Astrocyte of the hippocampus (primary cell): ENCODE measurements at regions not wholly inside any gene's neighbourhood (a gene's known extent, or its start where the extent isn't known, plus 50 kb on each side); places are given as distances from the start of the nearest gene placed in this dataset.

Source experiments
- DNase-seq: peaks from one replicate; pipeline ENCODE4 v3.0.0; 2011; ENCODE audit warnings: low read depth, low spot score

GRCh38 chr20:60213126-60213893 is 255.1 kb downstream of the CDH26 start:
- DNase-seq = no peak

DNA sequence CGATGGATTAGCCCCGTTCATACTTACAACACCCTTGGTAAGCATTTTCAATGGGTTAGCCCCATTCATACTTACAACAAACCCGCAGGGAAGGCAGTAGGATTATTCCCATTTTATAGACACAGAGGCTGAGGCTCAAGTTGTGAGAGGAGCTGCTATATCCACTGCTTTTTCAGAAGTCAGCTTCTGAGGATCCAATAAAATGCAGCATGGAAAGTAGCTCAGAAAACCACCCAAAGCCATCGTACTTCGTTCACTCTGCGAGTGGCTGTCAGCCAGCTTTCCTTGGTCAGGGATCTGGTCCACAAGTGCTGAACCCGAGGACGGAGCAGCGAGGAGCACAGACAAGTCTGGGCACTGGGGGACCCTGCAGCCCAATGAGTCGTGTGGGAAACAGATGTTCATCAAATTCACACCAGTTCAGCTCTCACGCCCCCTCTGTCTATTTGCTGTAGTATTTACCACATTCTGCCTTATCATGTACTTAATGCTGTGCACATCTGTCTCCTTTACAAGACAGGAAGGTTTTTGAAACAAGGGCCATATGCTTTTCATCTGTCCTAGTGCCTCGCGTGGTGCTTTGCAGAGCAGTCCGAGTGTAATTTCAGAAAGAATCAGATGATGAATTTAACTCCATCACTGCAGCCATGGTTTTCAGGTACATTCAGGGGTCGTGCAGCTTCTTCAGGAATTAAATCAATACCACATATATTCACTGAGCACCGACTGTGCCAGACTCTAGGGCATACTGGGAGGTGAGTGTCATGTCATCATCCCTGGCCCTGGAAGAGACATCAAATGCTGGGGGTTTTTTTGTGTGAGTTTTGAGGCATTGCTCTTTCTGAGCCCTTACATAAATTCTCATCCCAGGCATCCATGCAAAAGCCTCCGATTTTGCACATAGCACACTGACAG is 256.9 kb downstream of the CDH26 start:
- DNase-seq = no peak

GRCh38 chr20:60215816-60216730 is 257.9 kb downstream of the CDH26 start:
- no peak for DNase-seq

- no peak for DNase-seq
Observed at GRCh38 chr20:60219231-60219630, 261.0 kb downstream of the CDH26 start.

DNA sequence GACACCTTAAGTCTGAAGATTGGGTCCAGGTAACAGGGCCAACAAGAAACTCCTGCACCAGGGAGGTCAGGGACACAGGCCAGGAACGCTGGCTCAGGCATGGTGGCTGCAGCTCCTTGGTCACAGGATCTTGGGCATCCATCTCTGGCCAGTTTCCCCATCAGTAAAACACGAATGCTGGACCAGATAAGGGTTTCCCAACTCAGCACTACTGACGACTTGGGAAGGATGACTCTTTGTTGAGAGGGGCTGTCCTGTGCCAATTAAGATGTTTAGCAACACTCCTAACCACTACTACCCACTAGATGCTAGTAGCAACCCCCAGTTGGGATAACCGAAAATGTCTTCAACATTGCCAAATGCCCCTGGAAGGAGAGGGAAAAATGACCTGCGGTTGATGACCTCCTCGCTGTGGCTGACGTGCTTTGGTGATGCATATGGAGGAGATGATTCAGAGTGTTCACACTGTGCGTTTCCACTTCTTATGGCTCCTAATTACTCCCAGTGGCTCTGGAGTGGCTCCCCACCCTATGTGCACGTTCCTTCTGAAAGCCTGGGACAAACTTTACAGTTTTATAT is 261.9 kb downstream of the CDH26 start:
- DNase-seq = no peak

DNA sequence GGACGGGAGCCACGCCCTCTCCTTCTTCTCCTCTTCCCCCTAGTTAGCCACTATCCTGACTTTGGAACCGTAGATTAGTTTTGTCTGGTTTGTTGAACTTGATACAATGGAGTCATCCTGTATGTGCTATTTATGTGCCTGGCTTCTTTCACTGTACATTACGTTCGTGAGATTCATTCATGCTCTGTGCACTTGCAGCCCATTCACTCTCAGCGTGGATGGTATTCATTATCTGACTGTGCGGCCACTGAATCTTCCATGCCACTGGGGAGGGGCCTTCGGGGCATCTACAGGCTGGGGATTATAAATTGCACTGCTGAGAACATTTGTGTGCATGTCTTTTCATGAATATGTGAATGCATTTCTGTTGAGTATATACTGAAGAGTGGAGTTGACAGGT is 262.5 kb downstream of the CDH26 start:
- DNase-seq = no peak

- no peak for DNase-seq
Observed at GRCh38 chr20:60221593-60221992, 263.4 kb downstream of the CDH26 start.

GRCh38 chr20:60222497-60222896 is 264.3 kb downstream of the CDH26 start:
- DNase-seq = no peak

DNA sequence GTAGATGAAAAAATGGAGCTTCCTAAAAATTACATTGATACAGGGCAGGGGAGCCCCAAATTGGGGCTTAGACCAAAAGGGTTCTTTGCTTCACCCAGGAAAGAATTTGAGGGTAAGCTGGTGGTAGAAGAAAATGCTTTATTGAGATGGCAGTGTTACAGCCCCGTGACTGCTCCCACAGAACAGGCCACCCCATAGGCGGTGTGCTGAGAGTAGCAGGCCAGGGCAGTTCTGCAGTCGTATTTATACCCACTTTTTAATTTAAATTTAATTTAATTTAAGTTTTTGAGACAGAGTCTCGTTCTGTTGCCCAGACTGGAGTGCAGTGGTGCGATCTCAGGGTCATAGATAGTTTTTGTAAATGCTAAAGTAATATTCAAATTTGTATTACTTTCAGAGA is 265.0 kb downstream of the CDH26 start:
- no peak for DNase-seq

DNA sequence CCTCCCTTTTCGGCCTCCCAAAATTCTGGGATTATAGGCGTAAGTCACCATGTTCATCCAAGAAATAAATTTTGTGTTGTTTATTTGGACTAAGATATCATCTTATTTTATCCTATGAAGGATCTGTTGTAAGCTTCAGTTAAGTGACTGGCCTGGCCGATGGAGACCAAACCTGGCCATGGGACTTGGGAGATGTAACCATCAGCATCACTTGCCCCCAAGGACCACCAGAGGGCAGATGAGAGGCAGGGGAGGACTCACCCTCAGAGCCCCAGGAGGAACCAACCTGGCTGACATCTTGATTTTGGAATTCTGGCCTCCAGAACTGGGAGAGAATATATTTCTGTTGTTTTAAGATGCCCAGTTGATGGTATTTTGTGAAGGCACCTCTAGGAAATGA is 266.7 kb downstream of the CDH26 start:
- DNase-seq = peak; percentile 16

DNA sequence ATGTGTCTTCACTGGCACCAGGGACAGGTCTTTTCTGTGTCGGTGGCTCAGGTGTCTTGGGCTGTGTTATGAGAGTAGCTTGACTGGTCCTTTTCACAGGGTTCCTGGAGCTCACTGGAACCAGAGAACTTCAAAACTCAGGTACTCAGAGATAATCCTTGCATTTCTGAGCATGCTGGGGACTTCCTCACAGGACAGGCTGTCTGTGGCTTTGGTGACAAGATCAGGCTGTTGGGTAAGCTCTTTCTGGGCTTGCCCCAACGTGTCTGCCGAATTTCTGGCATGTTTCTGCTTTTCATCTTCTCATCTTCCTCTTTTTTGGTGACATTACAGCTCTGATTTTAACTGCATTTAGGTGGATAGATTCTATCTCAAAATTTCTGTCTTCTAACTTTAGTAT is 270.0 kb downstream of the CDH26 start:
- no peak for DNase-seq

- no peak for DNase-seq
Observed at GRCh38 chr20:60232380-60232779, 274.2 kb downstream of the CDH26 start.

- DNase-seq = no peak
Observed at GRCh38 chr20:60233018-60233630, 274.9 kb downstream of the CDH26 start.

DNA sequence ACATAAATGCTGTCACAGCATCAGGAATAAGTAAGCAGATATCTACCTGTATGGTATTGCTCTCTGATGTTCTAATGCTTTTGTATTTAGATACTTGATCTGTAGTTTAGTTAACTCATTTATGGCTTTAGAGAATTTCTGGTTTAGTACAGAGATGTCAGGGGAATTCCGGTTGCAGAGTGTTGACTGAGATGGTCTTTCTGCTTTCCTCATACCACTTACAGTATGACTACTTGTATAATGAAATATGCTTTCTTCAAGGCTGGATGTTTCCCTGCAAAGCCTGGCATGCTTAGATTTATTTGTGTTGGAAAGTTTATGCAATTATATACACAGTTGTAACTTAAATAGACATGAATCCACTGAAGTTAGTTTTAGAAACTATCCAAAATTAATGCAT is 278.4 kb downstream of the CDH26 start:
- DNase-seq = no peak

GRCh38 chr20:60237981-60238380 is 279.8 kb downstream of the CDH26 start:
- no peak for DNase-seq

DNA sequence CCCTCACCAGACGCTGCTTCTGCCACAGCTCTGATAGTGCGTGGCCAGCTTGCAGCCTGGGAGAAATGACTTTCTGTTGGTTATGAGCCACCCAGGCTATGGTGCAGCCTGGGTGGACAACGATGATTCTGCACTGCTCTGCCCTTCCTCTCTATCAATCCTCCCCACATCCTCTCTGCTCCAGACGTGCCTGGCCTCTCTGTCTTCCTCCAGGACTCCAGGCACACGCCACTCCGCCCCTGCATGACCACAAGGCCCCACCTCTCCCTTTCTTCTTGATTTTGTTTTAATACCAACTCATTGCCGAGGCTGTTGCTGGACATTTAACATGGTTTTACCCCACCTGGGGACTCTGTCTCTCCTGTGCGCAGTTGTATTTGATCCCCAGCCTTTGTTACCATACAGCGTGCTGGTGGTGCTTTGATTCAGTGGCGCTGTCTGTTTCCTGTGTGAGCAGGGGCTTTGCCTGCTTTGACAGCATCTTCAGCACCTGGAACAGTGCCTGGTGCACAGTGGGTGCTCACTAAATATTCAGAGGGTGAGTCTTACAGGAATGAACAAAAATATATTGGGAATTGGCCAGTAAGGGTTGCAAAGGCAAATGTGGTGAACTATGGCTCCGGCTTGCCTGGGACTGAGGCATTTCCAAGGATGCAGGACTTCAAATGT is 280.9 kb downstream of the CDH26 start:
- DNase-seq = peak; percentile 25

GRCh38 chr20:60239956-60240355 is 281.7 kb downstream of the CDH26 start:
- no peak for DNase-seq

DNA sequence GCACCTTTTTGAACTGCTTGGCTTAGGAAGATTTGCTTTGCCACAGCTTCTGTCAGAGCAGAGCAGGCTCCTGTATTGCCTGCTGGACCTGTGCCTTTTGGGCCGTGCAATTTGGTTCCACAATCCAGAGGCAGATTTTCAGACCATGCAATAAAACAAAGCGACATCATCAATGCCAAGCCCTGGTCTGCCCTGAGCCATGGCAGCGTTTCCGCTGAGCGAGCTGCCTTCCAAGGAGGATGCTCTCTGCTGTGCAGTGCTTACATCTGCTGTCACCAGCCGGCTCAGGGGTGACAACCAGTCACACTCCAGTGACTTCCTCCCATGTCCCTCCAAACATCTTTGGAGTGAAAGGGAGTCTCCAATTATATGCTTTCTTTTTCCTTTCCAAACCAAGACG is 282.2 kb downstream of the CDH26 start:
- DNase-seq = no peak

DNA sequence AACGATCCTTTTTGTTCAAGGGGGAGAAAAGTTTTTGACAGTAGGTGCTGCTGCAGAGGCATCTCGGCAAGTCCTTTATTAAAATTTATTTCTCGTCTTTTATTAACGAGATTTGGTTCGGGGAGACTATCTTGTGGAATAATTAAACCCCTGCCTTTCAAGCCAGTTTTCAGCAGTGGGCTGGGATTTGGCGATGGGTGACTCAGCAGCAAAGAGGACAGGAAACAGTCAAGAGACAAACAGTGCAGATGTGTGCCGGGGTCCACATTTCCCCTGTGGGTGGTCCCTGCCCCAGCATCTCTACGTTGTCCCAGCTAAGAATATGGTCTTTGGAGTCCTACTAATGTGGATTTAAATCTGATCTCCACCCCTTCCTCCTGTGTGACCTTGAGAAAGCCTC is 282.8 kb downstream of the CDH26 start:
- DNase-seq = no peak

DNA sequence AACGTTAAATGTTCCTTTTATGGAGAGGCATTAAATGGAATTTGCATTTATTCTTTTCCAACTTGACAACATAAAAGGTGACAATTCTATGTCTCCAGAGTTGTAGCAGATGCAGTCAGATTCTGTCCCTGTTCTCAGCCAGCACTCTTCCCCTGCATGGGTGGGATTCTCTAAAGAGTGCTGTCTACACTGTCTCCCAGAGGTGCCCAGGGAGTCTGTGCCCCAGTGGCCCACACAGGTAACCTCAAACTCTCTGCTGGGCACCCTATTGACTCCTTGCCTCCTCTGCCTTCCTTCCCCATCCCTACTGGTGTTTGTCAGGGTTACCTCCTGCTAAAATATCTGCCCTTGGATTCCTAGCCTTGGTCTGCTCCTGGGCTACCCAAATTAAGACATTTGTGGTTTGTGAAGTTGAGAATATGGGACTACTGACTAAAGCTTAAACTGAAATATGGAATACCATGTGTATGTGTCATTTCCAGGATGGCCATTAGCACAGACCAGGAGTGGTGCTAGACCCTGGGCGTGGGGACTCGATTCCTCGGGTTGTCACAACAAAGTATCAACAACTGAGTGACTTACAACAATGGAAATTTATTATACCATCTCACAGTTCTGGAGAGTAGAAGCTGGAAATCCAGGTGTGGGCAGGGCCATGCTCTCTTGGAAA is 284.7 kb downstream of the CDH26 start:
- DNase-seq = peak; percentile 10
